Suprapubic skin (tissue), 4 donors: ENCODE measurements at regions not wholly inside any gene's neighbourhood (a gene's known extent, or its start where the extent isn't known, plus 50 kb on each side); places are given as distances from the start of the nearest gene placed in this dataset.

ENCODE experiments used
- DNase-seq, 2 donors: peaks; one replicate each; pipeline ENCODE4 v3.0.0-alpha.2; 2019; ENCODE audit warnings: low spot score in 2 of 2
- H3K27ac ChIP-seq: fragments of 200-600 bp; sonication (generic); one replicate; pipeline ENCODE4 v1.5.1; 2019
- H3K27me3 ChIP-seq: fragments of 200-600 bp; sonication (generic); one replicate; pipeline ENCODE4 v1.5.1; 2019
- H3K36me3 ChIP-seq: fragments of 200-600 bp; sonication (generic); one replicate; pipeline ENCODE4 v1.5.1; 2019
- H3K4me1 ChIP-seq: fragments of 200-600 bp; sonication (generic); one replicate; pipeline ENCODE4 v1.5.1; 2019
- H3K4me3 ChIP-seq: fragments of 200-600 bp; sonication (generic); one replicate; pipeline ENCODE4 v1.5.1; 2019; ENCODE audit warnings: mild to moderate bottlenecking
- H3K9me3 ChIP-seq: fragments of 200-600 bp; sonication (generic); one replicate; pipeline ENCODE4 v1.5.1; 2019
- EP300 ChIP-seq: sonication (generic); formaldehyde crosslinking; IDR thresholded peaks from one replicate; pipeline ENCODE4 v1.6.1; 2017; ENCODE audit warnings: antibody characterized with exemption
- POLR2A ChIP-seq, 2 donors: fragments of 450-650 bp; IDR thresholded peaks; one replicate each; pipeline ENCODE4 v1.6.1; 2017; ENCODE audit warnings: antibody characterized with exemption in 2 of 2, mild to moderate bottlenecking in 2 of 2, moderate library complexity in 2 of 2
- POLR2AphosphoS5 ChIP-seq, 3 donors: sonication (generic); formaldehyde crosslinking; IDR thresholded peaks; one replicate each; pipeline ENCODE4 v1.6.1; 2017; ENCODE audit warnings: antibody characterized with exemption in 3 of 3
- whole genome bisulfite sequencing: methylation state at CpG from one replicate; pipeline ENCODE4 v1.1.5; 2018; 5-methylcytosine and 5-hydroxymethylcytosine counted together
- TF ChIP-seq, protein P1 (sequence below), 2 donors: fragments of 200-600 bp in 1 of 2; fragments of 450-650 bp in 1 of 2; sonication (generic) in 1 of 2; IDR thresholded peaks; one replicate each; pipeline ENCODE4 v1.5.1; 2016 to 2019; ENCODE audit warnings: antibody characterized with exemption in 2 of 2, mild to moderate bottlenecking in 1 of 2, moderate library complexity in 1 of 2

DNA sequence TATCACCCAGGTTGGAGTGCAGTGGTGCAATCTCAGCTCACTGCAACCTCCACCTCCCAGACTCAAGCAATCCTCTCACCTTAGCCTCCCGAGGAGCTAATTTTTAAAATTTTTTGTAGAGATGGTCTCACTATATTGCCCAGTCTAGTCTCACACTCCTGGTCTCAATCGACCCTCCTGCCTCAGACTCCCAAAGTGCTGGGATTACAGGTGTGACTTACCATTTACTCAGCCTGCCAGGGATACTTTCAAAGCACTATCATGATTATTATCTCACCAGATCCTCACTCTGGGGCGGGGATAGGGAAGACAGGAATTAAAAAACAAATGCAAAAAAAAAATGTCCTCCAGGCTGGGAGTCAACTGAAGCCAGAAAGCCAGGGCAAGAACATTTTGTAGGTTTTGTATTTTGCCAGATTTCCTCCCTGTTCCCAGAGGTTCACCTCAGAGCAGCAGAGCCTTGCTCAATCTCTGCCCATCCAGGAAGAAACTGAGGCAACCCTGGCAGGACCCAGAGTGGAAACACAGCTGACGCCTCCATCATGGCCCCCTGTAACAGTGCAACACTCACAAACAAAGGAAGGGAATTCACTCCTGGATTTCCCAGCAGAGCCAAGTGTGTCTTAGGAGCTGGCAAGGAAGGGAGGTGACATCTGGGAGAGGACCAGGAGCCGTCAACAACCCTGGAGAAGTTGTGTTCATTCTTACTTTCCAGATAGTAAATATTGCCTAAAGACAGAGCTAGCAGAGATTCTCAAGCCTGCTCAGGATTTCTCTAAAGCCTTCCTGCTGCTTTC lies 73.9 kb downstream of the IRF2BPL start:
- 57% methylated on average over 5 of the region's 5 CpGs for WGBS
- Histone ChIP-seq H3K27ac (peak overlapping the region; percentile 93), H3K4me3 (no peak overlapping the region), H3K9me3 (no peaks in the 10 kb centered on the region), H3K36me3 (no peaks in the 10 kb centered on the region), H3K27me3 (no peaks in the 10 kb centered on the region), H3K4me1 (peaks cover 82% of the 10 kb centered on the region)
- TF ChIP-seq POLR2AphosphoS5 (IDR thresholded peaks at IDR 0.05), result no peak
- TF ChIP-seq POLR2A (IDR thresholded peaks at IDR 0.05), result no peak
- TF ChIP-seq EP300, result no peak
- TF ChIP-seq, protein P1, sequence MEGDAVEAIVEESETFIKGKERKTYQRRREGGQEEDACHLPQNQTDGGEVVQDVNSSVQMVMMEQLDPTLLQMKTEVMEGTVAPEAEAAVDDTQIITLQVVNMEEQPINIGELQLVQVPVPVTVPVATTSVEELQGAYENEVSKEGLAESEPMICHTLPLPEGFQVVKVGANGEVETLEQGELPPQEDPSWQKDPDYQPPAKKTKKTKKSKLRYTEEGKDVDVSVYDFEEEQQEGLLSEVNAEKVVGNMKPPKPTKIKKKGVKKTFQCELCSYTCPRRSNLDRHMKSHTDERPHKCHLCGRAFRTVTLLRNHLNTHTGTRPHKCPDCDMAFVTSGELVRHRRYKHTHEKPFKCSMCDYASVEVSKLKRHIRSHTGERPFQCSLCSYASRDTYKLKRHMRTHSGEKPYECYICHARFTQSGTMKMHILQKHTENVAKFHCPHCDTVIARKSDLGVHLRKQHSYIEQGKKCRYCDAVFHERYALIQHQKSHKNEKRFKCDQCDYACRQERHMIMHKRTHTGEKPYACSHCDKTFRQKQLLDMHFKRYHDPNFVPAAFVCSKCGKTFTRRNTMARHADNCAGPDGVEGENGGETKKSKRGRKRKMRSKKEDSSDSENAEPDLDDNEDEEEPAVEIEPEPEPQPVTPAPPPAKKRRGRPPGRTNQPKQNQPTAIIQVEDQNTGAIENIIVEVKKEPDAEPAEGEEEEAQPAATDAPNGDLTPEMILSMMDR (IDR thresholded peaks at IDR 0.05), result no peak
- no peak for DNase-seq

DNA sequence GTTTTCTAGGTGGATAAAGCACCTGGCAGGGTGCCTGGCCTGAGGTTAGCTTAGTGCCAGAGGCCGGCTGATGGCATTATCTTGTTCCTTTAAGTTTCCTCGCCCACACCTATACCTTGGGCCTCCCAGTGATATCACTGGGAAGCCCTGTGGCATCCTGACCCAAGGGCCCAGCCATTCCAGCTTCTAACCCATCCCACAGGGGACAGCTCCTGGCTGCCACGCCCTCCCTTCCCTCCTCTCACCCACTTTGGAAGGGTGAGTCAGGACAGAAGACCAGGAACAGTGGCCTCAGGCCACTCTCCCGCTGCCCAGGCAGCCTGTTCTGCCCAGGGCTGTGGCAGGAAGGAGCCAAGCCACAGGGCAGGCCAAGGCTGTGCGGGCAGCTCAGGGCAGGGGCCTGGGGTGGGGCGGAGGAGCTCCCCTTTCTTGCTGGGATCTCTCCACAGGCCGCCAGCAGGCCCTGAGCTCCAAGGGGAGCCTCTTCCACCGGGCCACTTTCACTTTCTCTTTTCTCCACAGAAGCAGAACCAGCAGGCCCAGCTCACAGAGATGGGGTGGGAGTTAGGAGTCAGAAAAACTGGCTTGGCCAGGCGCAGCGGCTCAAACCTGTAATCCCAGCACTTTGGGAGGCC lies 75.1 kb downstream of the IRF2BPL start:
- WGBS, result 21% methylated on average over 6 of the region's 10 CpGs
- no peak for DNase-seq
- peak overlapping the region; percentile 93 for H3K27ac ChIP-seq
- no peaks in the 10 kb centered on the region for H3K27me3 ChIP-seq
- peaks cover 78% of the 10 kb centered on the region for H3K4me1 ChIP-seq
- H3K4me3 ChIP-seq, result peak overlapping the region; percentile 30
- TF ChIP-seq, protein P1 (IDR thresholded peaks at IDR 0.05), result no peak
- TF ChIP-seq POLR2AphosphoS5 (IDR thresholded peaks at IDR 0.05), result peak in 1 of 3 donors; percentile 16
- no peaks in the 10 kb centered on the region for H3K9me3 ChIP-seq
- H3K36me3 ChIP-seq, result no peaks in the 10 kb centered on the region

DNA sequence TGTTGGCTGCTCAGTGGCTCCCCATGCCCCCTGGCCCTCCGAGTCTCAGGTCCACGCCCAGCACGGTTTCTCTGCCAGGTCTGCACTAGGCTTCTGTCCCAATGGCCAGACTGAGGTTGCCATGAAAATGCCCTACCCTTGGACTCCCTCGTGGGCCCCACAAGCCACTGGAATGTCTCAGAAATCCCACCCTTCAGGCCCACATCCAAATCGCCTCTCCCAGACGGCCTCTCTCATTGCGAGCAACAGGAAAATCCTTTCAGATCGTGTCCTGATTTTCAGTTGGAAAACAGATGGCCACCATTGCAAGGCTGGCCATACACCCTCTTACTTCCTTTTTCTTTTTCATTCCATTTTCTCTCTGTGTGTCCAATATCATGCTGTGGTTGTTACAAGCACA lies 77.3 kb downstream of the IRF2BPL start:
- no peaks in the 10 kb centered on the region for H3K9me3 ChIP-seq
- WGBS, result 32% methylated on average over 8 of the region's 8 CpGs
- H3K4me3 ChIP-seq, result no peak overlapping the region
- TF ChIP-seq EP300 (no peak), POLR2AphosphoS5 (IDR thresholded peaks at IDR 0.05) (no peak), POLR2A (IDR thresholded peaks at IDR 0.05) (no peak)
- TF ChIP-seq, protein P1 (IDR thresholded peaks at IDR 0.05), result no peak
- H3K27ac ChIP-seq, result peak overlapping the region; percentile 40
- DNase-seq, result no peak
- no peaks in the 10 kb centered on the region for H3K36me3 ChIP-seq
- H3K27me3 ChIP-seq, result no peaks in the 10 kb centered on the region
- peaks cover 74% of the 10 kb centered on the region for H3K4me1 ChIP-seq

DNA sequence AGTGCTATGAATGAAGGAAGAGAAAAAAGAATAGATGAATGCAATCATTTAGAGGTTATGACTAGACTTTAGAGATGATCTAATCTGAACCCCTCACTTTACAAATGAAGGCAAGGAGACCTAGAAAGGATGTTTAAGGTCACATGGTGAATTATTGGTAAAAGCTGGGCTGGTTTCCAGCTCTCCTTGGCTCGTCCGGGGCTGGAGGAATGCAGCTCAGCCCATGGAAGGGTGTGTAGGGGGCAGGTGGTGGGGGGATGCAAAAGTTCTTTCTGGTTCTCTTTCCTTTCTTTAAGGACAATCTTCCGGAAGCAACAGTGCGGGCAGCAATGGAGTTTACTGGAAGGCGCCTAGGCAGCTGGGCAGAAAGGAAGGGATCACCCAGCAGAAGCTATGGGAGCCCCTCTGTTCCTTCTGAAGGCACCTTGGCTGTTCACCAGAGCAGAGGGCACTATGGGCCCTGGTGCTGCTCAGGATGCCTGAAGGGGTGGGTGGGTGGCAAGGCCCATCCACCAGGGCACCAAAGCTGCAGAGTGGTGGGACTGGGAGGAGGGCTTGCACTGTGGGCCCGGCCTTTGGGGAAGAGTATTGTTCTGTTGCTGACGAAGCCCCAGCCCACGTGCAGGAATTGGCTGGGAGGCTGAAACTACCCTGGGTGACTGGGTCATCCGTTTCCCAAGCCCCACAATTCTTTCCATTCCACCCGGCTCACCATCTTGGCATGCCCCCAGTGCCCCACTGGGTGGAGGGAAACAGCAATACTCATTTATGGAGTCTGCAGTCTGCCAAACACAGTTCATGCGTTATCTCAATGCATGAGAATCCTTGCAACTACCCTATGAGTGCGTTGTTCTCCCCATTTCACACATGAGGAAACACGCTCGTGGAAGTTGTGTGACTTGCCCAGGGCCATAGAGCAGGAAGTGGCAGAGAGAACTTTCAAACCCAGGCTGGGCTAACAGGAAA lies 78.2 kb downstream of the IRF2BPL start:
- no peak for DNase-seq
- H3K4me1 ChIP-seq, result peaks cover 66% of the 10 kb centered on the region
- H3K4me3 ChIP-seq, result no peak overlapping the region
- H3K36me3 ChIP-seq, result no peaks in the 10 kb centered on the region
- no peaks in the 10 kb centered on the region for H3K27me3 ChIP-seq
- H3K27ac ChIP-seq, result peak overlapping the region; percentile 40
- TF ChIP-seq EP300, result no peak
- H3K9me3 ChIP-seq, result no peaks in the 10 kb centered on the region
- WGBS, result 56% methylated on average over 12 of the region's 14 CpGs

DNA sequence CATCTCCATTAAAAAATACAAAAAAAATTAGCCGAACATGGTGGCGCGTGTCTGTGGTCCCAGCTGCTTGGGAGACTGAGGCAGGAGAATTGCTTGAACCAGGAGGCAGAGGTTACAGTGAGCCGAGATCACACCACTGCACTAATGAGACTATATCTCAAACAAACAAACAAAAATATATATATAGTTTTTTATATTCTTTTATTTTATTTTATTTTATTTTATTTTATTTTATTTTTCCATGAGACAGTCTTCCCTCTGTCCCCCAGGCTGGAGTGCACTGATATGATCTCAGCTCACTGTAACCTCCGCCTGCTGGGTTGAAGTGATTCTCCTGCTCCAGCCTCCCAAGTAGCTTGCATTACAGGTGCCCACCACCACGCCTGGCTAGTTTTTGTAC lies 79.5 kb downstream of the IRF2BPL start:
- 97% methylated on average over 6 of the region's 6 CpGs for WGBS
- Histone ChIP-seq H3K36me3 (no peaks in the 10 kb centered on the region), H3K27me3 (no peaks in the 10 kb centered on the region), H3K4me1 (peaks cover 53% of the 10 kb centered on the region), H3K9me3 (no peaks in the 10 kb centered on the region), H3K4me3 (no peak overlapping the region), H3K27ac (no peak overlapping the region)
- no peak for TF ChIP-seq POLR2A (IDR thresholded peaks at IDR 0.05)
- TF ChIP-seq, protein P1 (IDR thresholded peaks at IDR 0.05), result no peak
- no peak for TF ChIP-seq EP300
- TF ChIP-seq POLR2AphosphoS5 (IDR thresholded peaks at IDR 0.05), result no peak
- DNase-seq, result no peak
